Astrocyte of the spinal cord (primary cell): ENCODE measurements at regions not wholly inside any gene's neighbourhood (a gene's known extent, or its start where the extent isn't known, plus 50 kb on each side); places are given as distances from the start of the nearest gene placed in this dataset.
"Not testable (repeated sequence)": the region's sequence is repeated elsewhere in the genome, so short reads cannot be mapped to it uniquely, and the experiment has no call there.

ENCODE experiments used
- DNase-seq: peaks from one replicate; pipeline ENCODE4 v3.0.0; 2011; ENCODE audit warnings: low read depth, low spot score
- H3K4me3 ChIP-seq: 2 replicates; pipeline ENCODE4 v1.5.1; 2011; ENCODE audit warnings: low read depth, mild to moderate bottlenecking, low read length, moderate library complexity
- in situ Hi-C: cut with HindIII; loops from 2 replicates; pipeline ENCODE4 v1.10.0; 2017; ENCODE audit warnings: low sequenced_read_pairs
- TF ChIP-seq, protein P1 (sequence below): IDR thresholded peaks from 2 replicates; pipeline ENCODE4 v1.5.1; 2012; ENCODE audit warnings: low read depth, mild to moderate bottlenecking, low read length, inconsistent platforms

DNA sequence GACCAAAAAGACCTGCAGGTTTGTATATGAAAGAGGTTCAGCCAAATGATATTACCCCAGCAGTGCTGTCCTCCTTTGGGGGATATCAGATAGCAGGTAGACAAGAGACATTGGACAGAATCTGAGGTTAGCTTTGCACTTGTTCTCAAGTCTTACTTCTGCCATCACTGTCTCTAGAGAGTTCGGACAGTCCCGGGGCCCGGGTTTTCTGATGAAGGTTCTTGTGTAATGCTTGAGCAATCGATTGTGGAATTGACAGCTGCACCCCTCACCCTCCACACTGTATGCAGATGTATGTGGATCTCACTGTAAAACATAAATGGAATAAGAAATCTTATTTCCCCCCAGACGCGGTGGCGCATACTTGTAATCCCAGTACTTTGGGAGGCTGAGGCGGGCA, 56.2 kb upstream of the MORC3 start:
- TF ChIP-seq, protein P1, sequence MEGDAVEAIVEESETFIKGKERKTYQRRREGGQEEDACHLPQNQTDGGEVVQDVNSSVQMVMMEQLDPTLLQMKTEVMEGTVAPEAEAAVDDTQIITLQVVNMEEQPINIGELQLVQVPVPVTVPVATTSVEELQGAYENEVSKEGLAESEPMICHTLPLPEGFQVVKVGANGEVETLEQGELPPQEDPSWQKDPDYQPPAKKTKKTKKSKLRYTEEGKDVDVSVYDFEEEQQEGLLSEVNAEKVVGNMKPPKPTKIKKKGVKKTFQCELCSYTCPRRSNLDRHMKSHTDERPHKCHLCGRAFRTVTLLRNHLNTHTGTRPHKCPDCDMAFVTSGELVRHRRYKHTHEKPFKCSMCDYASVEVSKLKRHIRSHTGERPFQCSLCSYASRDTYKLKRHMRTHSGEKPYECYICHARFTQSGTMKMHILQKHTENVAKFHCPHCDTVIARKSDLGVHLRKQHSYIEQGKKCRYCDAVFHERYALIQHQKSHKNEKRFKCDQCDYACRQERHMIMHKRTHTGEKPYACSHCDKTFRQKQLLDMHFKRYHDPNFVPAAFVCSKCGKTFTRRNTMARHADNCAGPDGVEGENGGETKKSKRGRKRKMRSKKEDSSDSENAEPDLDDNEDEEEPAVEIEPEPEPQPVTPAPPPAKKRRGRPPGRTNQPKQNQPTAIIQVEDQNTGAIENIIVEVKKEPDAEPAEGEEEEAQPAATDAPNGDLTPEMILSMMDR, result no peak

DNA sequence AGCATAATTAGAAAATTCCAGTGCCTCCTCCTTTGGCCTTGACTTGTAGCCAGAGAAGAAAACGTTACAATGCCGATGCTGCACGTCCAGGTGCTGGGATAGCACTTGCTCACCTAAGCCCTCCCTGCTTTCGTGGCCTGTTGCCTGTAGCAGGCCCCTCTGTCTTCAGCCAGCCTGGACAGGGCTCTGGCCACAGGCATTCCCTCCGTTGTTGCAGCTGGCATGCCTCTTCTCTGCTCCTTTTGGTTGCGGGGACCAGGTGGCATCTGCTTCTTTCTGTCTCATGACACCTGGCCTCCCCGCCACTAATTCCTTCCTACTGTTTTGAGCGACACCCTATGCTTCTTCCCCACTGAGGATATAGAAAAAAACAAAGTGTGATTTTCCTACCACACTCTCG, 54.6 kb upstream of the MORC3 start:
- in situ Hi-C loops, result loop anchor here (10.0 kb wide), 1 partner anchor 71 kb away; no protein-coding TSS in a partner anchor
- no peak for DNase-seq
- TF ChIP-seq, protein P1, result no peak
- no peak overlapping the region for H3K4me3 ChIP-seq

More for the DNA sequence above, 56.2 kb upstream of the MORC3 start:
- H3K4me3 ChIP-seq, result no peak overlapping the region
- in situ Hi-C loops, result loop anchor here (10.0 kb wide), 1 partner anchor 69 kb away; no protein-coding TSS in a partner anchor
- no peak for DNase-seq

DNA sequence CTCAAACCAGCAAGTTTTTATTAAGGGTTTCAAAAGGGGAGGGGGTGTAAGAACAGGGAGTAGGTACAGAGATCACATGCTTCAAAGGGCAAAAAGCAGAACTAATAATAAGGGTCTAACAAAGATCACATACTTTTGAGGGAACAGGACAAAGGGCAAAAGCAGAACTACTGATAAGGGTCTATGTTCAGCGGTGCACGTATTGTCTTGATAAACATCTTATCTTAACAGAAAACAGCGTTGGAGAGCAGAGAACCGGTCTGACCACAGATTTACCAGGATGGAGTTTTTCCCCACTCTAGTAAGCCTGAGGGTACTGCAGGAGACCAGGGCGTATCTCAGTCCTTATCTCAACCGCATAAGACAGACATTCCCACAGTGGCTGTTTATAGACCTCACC, 52.2 kb upstream of the MORC3 start:
- in situ Hi-C loops, result loop anchor here (10.0 kb wide), 1 partner anchor 73 kb away; no protein-coding TSS in a partner anchor
- not testable (repeated sequence) for DNase-seq, H3K4me3 ChIP-seq

DNA sequence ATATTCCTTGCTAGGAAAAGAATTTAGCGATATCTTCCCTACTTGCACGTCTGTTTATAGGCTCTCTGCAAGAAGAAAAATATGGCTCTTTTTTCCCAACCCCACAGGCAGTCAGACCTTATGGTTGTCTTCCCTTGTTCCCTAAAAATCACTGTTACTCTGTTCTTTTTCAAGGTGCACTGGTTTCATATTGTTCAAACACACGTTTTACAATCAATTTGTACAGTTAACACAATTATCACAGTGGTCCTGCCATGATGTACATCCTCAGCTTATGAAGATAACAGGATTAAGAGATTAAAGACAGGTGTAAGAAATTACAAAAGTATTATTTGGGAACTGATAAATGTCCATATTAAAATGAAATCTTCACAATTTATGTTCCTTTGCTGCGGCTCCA, 51.7 kb upstream of the MORC3 start:
- H3K4me3 ChIP-seq, DNase-seq: not testable (repeated sequence)
- in situ Hi-C loops, result loop anchor here (10.0 kb wide), 1 partner anchor 73 kb away; no protein-coding TSS in a partner anchor
